GM21529 (cell line): ENCODE measurements at regions not wholly inside any gene's neighbourhood (a gene's known extent, or its start where the extent isn't known, plus 50 kb on each side); places are given as distances from the start of the nearest gene placed in this dataset.
A peak's percentile ranks its signal among the peaks of the same experiment; 100 is the strongest.
"Not testable (repeated sequence)": the region's sequence is repeated elsewhere in the genome, so short reads cannot be mapped to it uniquely, and the experiment has no call there.

Source experiments
- ATAC-seq: cut with Tn5 transposase; IDR thresholded peaks from one replicate; pipeline ENCODE4 v1.9.1; 2021; ENCODE audit not compliant: unreplicated experiment

GRCh38 chr9:82115900-82116299 lies 127.3 kb downstream of the SPATA31D1 start:
- ATAC-seq, result no peak

- no peak for ATAC-seq
Observed at GRCh38 chr9:82116556-82116955, 128.0 kb downstream of the SPATA31D1 start.

GRCh38 chr9:82117026-82117811 lies 128.6 kb downstream of the SPATA31D1 start:
- ATAC-seq, result no peak

- ATAC-seq, result no peak
Observed at GRCh38 chr9:82122731-82123130, 134.2 kb downstream of the SPATA31D1 start.

GRCh38 chr9:82124090-82124489 lies 135.5 kb downstream of the SPATA31D1 start:
- ATAC-seq, result no peak

- no peak for ATAC-seq
Observed at GRCh38 chr9:82126256-82126655, 137.7 kb downstream of the SPATA31D1 start.

- ATAC-seq, result no peak
Observed at GRCh38 chr9:82127465-82127864, 138.9 kb downstream of the SPATA31D1 start.

DNA sequence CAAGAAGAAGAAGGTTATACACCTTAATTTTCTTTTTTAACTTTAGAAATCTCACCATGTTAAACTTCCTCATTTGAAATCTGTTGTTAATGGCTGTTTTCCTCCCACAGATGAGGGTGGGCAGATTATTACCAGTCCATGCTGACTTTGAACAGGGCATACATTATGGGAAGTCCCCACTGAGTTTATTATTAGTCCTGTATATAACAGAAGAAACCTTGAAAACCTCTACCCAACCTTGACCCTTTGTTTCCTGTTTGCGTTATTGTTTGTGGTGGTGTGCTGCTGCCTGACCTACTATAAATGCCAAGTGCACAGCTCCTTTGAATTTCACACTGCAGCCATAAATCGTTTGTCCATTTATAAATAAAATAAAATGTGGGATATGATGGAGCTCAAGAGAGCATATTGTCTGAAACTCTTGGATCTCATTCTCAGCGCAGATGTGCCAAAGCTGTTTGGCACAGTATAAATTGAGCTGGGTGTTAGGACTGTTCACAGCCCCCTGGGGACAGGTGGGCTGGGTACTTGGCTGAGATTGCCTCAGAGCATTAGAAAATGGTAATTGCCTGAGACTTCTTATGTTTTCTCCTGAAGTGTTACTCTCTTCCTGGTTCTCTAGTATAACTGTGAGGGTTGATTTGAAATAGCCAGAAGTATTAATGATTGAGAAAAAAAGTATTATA lies 139.6 kb downstream of the SPATA31D1 start:
- ATAC-seq, result peak; percentile 87

DNA sequence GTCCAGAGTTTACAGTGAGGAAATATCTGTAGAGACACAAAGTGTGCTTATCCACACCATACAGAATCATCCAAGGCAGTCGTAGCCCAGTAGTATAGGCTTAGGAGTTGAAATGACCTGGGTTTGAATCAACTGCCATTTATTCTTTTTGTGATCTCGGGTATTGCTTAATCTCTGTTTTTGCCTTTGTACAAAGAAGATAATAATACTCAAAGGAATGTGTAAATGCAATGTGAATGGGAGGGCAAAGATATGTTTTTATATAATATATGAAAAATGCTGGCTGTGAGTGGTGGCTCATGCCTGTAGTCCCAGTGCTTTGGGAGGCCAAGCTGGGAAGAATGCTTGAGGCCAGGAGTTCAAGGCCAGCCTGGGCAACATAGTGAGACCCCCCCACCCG lies 141.1 kb downstream of the SPATA31D1 start:
- no peak for ATAC-seq

DNA sequence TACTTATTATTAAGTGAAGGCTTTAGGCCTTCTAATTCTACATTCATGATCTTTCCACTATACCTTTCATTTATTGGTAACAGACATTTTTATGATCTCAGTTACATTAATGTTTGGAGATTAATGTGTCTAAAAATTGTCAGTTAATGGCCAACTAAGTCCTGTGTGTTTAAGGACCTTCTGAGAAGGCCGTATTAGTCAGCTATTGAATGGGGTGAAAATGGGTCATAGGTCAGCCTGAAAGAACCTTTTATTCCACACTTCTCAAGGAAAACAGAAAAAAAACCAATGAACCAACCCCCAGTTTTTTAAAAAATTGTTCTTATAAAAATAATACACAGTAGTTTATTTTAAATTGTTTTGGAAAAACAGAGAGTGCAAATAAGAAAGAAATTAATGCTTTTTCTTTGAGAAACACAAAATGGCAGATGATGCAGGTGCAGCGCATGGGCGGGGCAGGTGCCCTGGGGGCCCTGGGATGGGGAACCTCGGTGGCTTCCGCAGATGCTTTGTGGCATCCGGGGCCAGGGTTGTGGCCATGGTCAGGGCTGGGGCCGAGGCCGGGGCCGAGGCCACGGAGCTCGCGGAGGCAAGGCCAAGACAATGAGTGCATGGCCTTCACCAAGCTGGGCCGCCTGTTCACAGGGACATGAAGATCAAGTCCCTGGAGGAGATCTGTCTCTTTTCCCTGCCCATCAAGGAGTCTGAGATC lies 141.9 kb downstream of the SPATA31D1 start:
- ATAC-seq, result no peak

DNA sequence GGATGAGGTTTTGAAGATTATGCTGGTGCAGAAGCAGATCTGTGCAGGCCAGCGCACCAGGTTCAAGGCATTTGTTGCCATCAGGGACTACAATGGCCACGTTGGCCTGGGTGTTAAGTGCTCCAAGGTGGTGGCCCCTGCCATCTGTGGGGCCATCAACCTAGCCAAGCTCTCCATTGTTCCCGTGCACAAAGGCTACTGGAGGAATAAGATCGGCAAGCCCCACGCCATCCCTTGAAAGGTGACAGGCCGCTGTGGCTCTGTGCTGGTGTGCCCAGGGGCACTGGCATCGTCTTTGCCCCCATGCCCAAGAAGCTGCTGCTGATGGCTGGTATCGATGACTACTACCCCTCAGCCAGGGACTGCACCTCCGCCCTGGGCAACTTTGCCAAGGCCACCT lies 142.5 kb downstream of the SPATA31D1 start:
- ATAC-seq, result no peak

- ATAC-seq, result no peak
Observed at GRCh38 chr9:82132024-82132423, 143.5 kb downstream of the SPATA31D1 start.

GRCh38 chr9:82134010-82134409 lies 145.4 kb downstream of the SPATA31D1 start:
- no peak for ATAC-seq

DNA sequence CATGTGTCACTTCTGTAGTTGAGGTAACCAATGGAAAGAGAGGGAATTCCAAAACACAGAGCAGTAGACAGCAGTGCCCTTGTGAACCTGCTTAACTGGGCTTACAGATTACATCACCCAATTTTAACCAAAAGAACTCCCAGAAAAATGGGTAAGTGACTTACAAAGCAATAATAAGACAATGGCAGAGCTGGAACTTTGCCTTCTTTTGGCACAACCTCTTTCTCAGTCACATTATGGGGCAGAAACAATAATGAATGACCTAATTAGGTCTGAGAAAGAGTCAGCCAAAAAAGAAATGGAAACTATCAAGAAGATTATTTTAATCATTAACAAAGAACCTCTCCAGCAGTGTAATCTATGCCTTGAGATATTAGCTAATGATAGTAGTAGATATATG lies 146.5 kb downstream of the SPATA31D1 start:
- no peak for ATAC-seq

GRCh38 chr9:82138081-82138480 lies 149.5 kb downstream of the SPATA31D1 start:
- not testable (repeated sequence) for ATAC-seq

DNA sequence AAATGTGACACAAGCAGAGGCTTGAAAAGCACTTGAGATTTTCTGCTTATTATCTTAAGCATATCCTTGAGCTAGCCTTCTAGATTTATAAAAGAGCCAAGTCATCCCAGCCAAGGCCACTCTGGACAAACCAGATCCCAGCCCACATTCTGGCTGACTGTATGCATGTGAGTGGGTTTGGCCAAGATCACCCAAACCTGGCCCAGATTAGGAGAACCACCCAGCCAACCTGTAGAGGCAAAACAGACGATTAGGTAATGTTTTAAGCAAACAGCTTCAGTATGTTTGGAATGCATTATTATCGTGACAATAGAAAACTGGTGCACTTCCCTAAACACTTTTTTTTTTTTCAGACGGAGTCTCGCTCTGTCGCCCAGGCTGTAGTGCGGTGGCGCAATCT lies 151.9 kb downstream of the SPATA31D1 start:
- no peak for ATAC-seq

GRCh38 chr9:82144803-82145202 lies 156.2 kb downstream of the SPATA31D1 start:
- no peak for ATAC-seq

DNA sequence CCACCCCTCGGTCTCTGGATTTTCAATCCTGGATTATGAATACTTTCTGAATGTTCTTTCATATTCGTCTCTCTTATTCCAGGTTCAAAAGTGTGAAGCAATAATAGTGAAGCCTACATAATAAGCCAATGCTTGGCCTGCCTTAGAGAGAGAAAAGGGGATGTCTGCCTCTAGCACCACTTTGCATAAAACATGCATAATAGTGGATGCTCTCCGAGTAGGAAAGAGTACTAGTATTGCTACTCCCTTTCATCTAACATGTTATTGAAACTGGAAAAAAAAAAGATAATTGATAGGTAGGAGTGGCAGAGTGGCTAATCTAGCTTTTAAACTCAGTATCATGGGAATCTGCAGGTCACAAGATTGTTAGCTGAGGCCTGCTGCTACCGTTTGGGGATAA lies 158.1 kb downstream of the SPATA31D1 start:
- ATAC-seq, result no peak

DNA sequence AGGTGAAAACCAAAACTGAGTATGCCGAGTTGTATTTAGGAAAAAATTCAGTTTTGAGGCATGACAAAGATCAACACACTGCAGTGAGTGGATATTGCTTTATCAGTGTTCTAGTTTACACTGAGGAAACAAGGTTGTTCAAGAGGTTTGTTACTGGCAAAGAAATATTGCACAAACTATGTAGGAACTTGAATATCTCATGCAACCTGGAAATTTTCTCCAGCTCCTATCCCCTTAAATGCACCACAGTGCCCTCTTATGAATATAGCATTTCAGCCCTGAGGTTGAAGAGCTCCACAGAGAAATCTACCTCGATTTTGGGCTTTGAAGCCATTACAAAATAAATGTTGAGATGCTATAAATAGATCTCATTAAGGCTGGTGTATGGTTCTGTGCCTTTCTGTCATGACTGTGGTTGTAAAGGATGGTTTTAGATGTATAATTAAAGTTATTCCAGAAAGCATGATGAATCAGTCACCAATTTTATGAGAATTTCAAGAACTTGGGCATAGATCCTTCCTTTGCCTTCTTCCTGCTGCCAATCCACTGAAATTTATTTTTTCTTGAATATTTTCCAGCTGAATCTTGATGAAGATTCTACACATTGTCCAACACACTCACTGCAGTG lies 159.3 kb downstream of the SPATA31D1 start:
- no peak for ATAC-seq

- no peak for ATAC-seq
Observed at GRCh38 chr9:82148426-82148810, 159.8 kb downstream of the SPATA31D1 start.

DNA sequence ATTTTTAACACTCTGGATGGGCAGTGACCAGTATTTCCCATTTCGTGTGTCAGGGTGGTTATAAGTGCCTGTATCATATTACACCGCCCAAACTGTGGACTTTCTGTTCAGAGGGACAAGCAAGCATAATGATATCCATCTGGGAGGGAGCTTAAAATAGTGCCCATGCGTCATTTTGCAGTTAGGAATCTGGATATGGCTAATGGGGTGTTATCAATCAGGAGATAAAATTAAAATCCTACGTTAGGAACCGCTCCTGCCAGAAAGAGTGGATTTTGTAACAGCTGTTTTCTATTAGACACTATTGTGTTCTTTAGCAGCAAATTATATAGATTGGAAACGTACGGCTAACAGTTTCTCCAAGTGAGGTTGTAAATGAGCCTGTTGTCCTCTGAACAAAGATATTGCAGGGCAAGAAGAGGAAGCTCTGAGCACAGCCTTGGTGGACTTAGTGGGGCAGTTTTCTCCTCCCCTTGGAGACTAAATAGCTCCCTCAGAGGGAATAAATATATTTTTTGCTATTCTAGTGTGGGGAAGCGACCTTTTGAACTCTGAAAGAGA lies 160.4 kb downstream of the SPATA31D1 start:
- no peak for ATAC-seq
